ENCODE measurements at regions not wholly inside any gene's neighbourhood (a gene's known extent, or its start where the extent isn't known, plus 50 kb on each side); places are given as distances from the start of the nearest gene placed in this dataset.

GRCh38 chr18:44609181-44609941 lies 71.3 kb upstream of the SETBP1 start:
- H3K9me3 ChIP-seq (ENCODE audit: insufficient read depth, low read length), result no peaks in the 10 kb centered on the region
- no peaks in the 10 kb centered on the region for H3K27me3 ChIP-seq (ENCODE audit: low read length)
- no peak overlapping the region for H2AFZ ChIP-seq (ENCODE audit: low read depth, low read length, severe bottlenecking)
- H3F3A ChIP-seq (ENCODE audit: insufficient read depth), result no peaks in the 10 kb centered on the region
- H3K9ac ChIP-seq (ENCODE audit: low read length), result no peak overlapping the region
- TF ChIP-seq EZH2phosphoT487 (conservative IDR thresholded peaks at IDR 0.05; ENCODE audit: low read length) (no peak), CTCF (IDR thresholded peaks at IDR 0.05; ENCODE audit: insufficient read depth, low read length, poor library complexity, severe bottlenecking) (no peak)
- H3K4me2 ChIP-seq (ENCODE audit: low read depth, low read length, poor library complexity, severe bottlenecking), result no peak overlapping the region
- H3K79me2 ChIP-seq (ENCODE audit: insufficient read depth, low read length), result no peaks in the 10 kb centered on the region
- no peaks in the 10 kb centered on the region for H3K36me3 ChIP-seq (ENCODE audit: low read length)
- H3K4me3 ChIP-seq (ENCODE audit: insufficient read depth, low read length, poor library complexity, severe bottlenecking), result no peak overlapping the region
- H3K9me2 ChIP-seq (replicated peaks; ENCODE audit: insufficient read depth, low read length), result no peaks in the 10 kb centered on the region
- no peaks in the 10 kb centered on the region for H4K20me1 ChIP-seq (ENCODE audit: low read depth, low read length)
- no peak overlapping the region for H3K27ac ChIP-seq (ENCODE audit: low read depth, low read length)

GRCh38 chr18:44620812-44621211 lies 59.9 kb upstream of the SETBP1 start:
- Histone ChIP-seq H3K9me3 (ENCODE audit: insufficient read depth, low read length) (no peaks in the 10 kb centered on the region), H3K36me3 (ENCODE audit: low read length) (no peaks in the 10 kb centered on the region), H3K27ac (ENCODE audit: low read depth, low read length) (no peak overlapping the region), H4K20me1 (ENCODE audit: low read depth, low read length) (no peaks in the 10 kb centered on the region), H2AFZ (ENCODE audit: low read depth, low read length, severe bottlenecking) (no peak overlapping the region), H3K9me2 (replicated peaks; ENCODE audit: insufficient read depth, low read length) (no peaks in the 10 kb centered on the region), H3K4me2 (ENCODE audit: low read depth, low read length, poor library complexity, severe bottlenecking) (no peak overlapping the region), H3F3A (ENCODE audit: insufficient read depth) (no peaks in the 10 kb centered on the region), H3K27me3 (ENCODE audit: low read length) (no peaks in the 10 kb centered on the region), H3K4me3 (ENCODE audit: insufficient read depth, low read length, poor library complexity, severe bottlenecking) (no peak overlapping the region), H3K79me2 (ENCODE audit: insufficient read depth, low read length) (no peaks in the 10 kb centered on the region), H3K9ac (ENCODE audit: low read length) (no peak overlapping the region)
- TF ChIP-seq CTCF (IDR thresholded peaks at IDR 0.05; ENCODE audit: insufficient read depth, low read length, poor library complexity, severe bottlenecking) (no peak), EZH2phosphoT487 (conservative IDR thresholded peaks at IDR 0.05; ENCODE audit: low read length) (no peak)

GRCh38 chr18:44624052-44624451 lies 56.6 kb upstream of the SETBP1 start:
- Histone ChIP-seq H3K79me2 (ENCODE audit: insufficient read depth, low read length) (no peaks in the 10 kb centered on the region), H3K27ac (ENCODE audit: low read depth, low read length) (no peak overlapping the region), H3K9ac (ENCODE audit: low read length) (no peak overlapping the region), H4K20me1 (ENCODE audit: low read depth, low read length) (no peaks in the 10 kb centered on the region), H2AFZ (ENCODE audit: low read depth, low read length, severe bottlenecking) (no peak overlapping the region), H3K4me2 (ENCODE audit: low read depth, low read length, poor library complexity, severe bottlenecking) (no peak overlapping the region), H3K27me3 (ENCODE audit: low read length) (no peaks in the 10 kb centered on the region), H3K4me3 (ENCODE audit: insufficient read depth, low read length, poor library complexity, severe bottlenecking) (no peak overlapping the region), H3K9me2 (replicated peaks; ENCODE audit: insufficient read depth, low read length) (no peaks in the 10 kb centered on the region), H3F3A (ENCODE audit: insufficient read depth) (no peaks in the 10 kb centered on the region), H3K36me3 (ENCODE audit: low read length) (no peaks in the 10 kb centered on the region), H3K9me3 (ENCODE audit: insufficient read depth, low read length) (no peaks in the 10 kb centered on the region)
- TF ChIP-seq EZH2phosphoT487 (conservative IDR thresholded peaks at IDR 0.05; ENCODE audit: low read length) (no peak), CTCF (IDR thresholded peaks at IDR 0.05; ENCODE audit: insufficient read depth, low read length, poor library complexity, severe bottlenecking) (no peak)

Data from SU-DHL-6 (cell line).